Stomach smooth muscle (tissue), 2 donors: ENCODE measurements at regions not wholly inside any gene's neighbourhood (a gene's known extent, or its start where the extent isn't known, plus 50 kb on each side); places are given as distances from the start of the nearest gene placed in this dataset.

Source experiments
- H3K27ac ChIP-seq: one replicate; pipeline ENCODE4 v1.7.0; 2013; ENCODE audit warnings: mild to moderate bottlenecking, low read length, inconsistent platforms
- H3K27me3 ChIP-seq, 2 donors: one replicate each; pipeline ENCODE4 v1.7.0; 2013; ENCODE audit warnings: low read length in 2 of 2; ENCODE audit not compliant: insufficient read depth in 2 of 2, control insufficient read depth in 1 of 2
- H3K36me3 ChIP-seq, 2 donors: one replicate each; pipeline ENCODE4 v1.7.0; 2013; ENCODE audit warnings: low read length in 2 of 2; ENCODE audit not compliant: control insufficient read depth in 2 of 2, insufficient read depth in 2 of 2
- H3K4me1 ChIP-seq: one replicate; pipeline ENCODE4 v1.7.0; 2013; ENCODE audit warnings: low read length; ENCODE audit not compliant: control insufficient read depth, insufficient read depth
- H3K4me3 ChIP-seq, 2 donors: one replicate each; pipeline ENCODE4 v1.7.0; 2013; ENCODE audit warnings: low read length in 2 of 2
- H3K9ac ChIP-seq, 2 donors: one replicate each; pipeline ENCODE4 v1.7.0; 2013; ENCODE audit warnings: low read length in 2 of 2, mild to moderate bottlenecking in 1 of 2
- H3K9me3 ChIP-seq, 2 donors: one replicate each; pipeline ENCODE4 v1.7.0; 2013; ENCODE audit warnings: low read length in 2 of 2; ENCODE audit not compliant: control insufficient read depth in 2 of 2
- donor health status: healthy.
- donor health status: Pancreatic carcinoma.

DNA sequence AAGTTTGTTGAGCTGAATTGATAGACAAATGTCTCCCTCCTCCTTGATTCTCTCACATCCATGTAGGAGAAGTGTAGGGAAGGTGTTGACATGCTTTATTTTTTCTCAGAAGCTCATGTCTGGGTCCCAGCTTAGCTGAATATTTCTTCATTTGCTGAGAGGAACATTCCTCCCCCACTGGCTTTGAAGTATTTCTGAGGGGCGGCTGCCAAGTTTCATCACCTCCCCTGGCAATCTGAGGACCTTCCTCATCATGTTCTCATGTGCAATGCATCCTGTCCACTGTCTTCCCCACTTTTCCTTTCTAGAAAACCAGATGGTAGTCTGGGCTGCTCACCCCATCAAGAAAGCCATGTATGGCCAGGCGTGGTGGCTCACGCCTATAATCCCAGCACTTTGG lies 168.9 kb upstream of the RGMA start:
- no peak overlapping the region for H3K27ac ChIP-seq
- H3K4me3 ChIP-seq: no peak overlapping the region
- H3K9me3 ChIP-seq: no peaks in the 10 kb centered on the region
- H3K9ac ChIP-seq: no peak overlapping the region
- no peaks in the 10 kb centered on the region for H3K27me3 ChIP-seq
- H3K36me3 ChIP-seq: no peaks in the 10 kb centered on the region
- no peaks in the 10 kb centered on the region for H3K4me1 ChIP-seq

GRCh38 chr15:93253681-93254080 lies 164.7 kb upstream of the RGMA start:
- Histone ChIP-seq H3K4me1 (no peaks in the 10 kb centered on the region), H3K9ac (no peak overlapping the region), H3K4me3 (no peak overlapping the region), H3K27ac (no peak overlapping the region), H3K27me3 (no peaks in the 10 kb centered on the region), H3K9me3 (no peaks in the 10 kb centered on the region), H3K36me3 (no peaks in the 10 kb centered on the region)

DNA sequence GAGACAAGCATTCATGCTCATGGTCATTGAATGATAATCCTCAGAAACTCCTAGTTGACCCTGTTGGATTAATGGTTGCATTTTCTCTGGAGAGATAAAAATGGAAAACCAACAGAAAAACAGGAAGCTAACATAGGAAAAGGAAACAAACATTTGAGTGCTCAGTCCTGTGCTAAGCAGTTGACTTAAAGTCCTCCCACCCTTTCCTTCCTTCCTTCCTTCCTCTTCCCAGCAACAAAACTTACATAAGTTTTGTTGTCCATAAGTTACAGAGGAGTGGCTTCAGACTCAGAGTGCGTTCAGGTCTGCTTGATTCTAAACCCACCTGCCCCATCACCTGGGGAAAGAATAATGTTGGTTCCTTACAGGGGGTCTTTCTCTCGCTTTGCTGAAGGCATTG lies 163.8 kb upstream of the RGMA start:
- H3K9ac ChIP-seq: no peak overlapping the region
- H3K4me1 ChIP-seq: no peaks in the 10 kb centered on the region
- no peaks in the 10 kb centered on the region for H3K36me3 ChIP-seq
- no peak overlapping the region for H3K4me3 ChIP-seq
- H3K9me3 ChIP-seq: no peaks in the 10 kb centered on the region
- no peaks in the 10 kb centered on the region for H3K27me3 ChIP-seq
- H3K27ac ChIP-seq: no peak overlapping the region

- Histone ChIP-seq H3K9me3 (no peaks in the 10 kb centered on the region), H3K27ac (no peak overlapping the region), H3K9ac (no peak overlapping the region), H3K4me3 (no peak overlapping the region), H3K27me3 (no peaks in the 10 kb centered on the region), H3K4me1 (peaks cover 4% of the 10 kb centered on the region), H3K36me3 (no peaks in the 10 kb centered on the region)
Observed at GRCh38 chr15:93250950-93251349, 161.9 kb upstream of the RGMA start.

GRCh38 chr15:93250209-93250608 lies 161.2 kb upstream of the RGMA start:
- H3K9ac ChIP-seq: no peak overlapping the region
- H3K27me3 ChIP-seq: no peaks in the 10 kb centered on the region
- no peak overlapping the region for H3K27ac ChIP-seq
- no peaks in the 10 kb centered on the region for H3K9me3 ChIP-seq
- no peak overlapping the region for H3K4me3 ChIP-seq
- peaks cover 6% of the 10 kb centered on the region for H3K4me1 ChIP-seq
- H3K36me3 ChIP-seq: no peaks in the 10 kb centered on the region

DNA sequence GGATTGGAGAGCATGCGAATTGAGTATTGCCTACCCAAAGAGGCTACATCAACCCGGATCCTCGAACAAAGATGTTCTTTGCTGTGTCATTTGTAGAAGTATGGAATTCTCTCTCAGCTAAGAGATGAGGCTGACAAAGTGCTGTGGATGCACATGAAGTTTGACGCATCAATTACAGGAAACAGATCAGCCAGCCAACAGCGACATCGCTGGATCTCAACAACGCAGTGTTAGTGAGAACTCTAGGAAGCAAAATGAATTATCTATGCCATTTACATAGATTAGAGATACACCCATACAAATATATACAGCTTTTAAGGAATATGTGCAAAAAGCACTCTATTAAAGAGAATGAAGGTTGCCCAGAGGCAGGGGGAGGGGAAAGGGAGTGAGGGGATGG lies 160.6 kb upstream of the RGMA start:
- H3K27ac ChIP-seq: no peak overlapping the region
- no peaks in the 10 kb centered on the region for H3K27me3 ChIP-seq

DNA sequence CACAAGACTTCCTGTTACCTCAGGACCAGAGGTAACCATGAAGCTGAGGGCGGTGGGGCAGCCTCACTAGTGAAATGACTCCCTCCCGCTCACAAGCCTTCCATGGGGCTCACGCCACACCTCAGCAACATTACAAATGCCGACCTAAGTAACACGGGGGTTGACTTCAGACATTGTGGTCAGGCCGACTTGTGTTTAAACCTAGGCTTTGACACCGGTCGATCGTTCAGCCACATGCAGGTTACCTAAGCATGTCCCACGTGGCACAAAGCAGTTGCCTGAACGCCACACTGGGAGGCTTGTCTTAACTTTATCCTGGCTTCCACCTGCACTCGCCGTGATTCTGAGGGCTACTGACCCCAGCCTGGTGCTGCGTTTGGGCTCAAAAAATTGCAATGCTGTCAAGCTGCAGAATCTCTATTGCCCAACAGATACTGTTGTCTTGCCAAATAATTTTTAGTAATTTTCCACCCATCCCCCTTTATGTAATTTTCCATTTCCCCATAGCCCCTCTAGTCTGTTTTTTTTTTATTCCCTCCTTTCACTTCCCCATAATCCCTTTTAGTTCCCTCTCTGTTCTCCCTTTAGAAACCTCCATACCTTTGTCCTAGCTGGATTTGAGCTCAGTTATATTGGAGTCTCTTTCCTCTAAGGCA lies 158.6 kb upstream of the RGMA start:
- no peaks in the 10 kb centered on the region for H3K27me3 ChIP-seq
- H3K27ac ChIP-seq: no peak overlapping the region
- H3K4me3 ChIP-seq: no peak overlapping the region
- H3K9ac ChIP-seq: no peak overlapping the region
- H3K4me1 ChIP-seq: peaks cover 6% of the 10 kb centered on the region
- H3K36me3 ChIP-seq: no peaks in the 10 kb centered on the region
- no peaks in the 10 kb centered on the region for H3K9me3 ChIP-seq

More for the DNA sequence above, 160.6 kb upstream of the RGMA start:
- Histone ChIP-seq H3K9ac (no peak overlapping the region), H3K9me3 (no peaks in the 10 kb centered on the region), H3K36me3 (no peaks in the 10 kb centered on the region), H3K4me1 (peaks cover 6% of the 10 kb centered on the region), H3K4me3 (no peak overlapping the region)

GRCh38 chr15:93246266-93247242 lies 157.5 kb upstream of the RGMA start:
- Histone ChIP-seq H3K9me3 (no peaks in the 10 kb centered on the region), H3K27me3 (no peaks in the 10 kb centered on the region), H3K9ac (no peak overlapping the region), H3K4me1 (peaks cover 6% of the 10 kb centered on the region), H3K36me3 (no peaks in the 10 kb centered on the region), H3K27ac (no peak overlapping the region), H3K4me3 (no peak overlapping the region)

GRCh38 chr15:93245661-93246042 lies 156.6 kb upstream of the RGMA start:
- no peak overlapping the region for H3K4me3 ChIP-seq
- peaks cover 6% of the 10 kb centered on the region for H3K4me1 ChIP-seq
- no peak overlapping the region for H3K9ac ChIP-seq
- H3K9me3 ChIP-seq: no peaks in the 10 kb centered on the region
- H3K27ac ChIP-seq: no peak overlapping the region
- H3K36me3 ChIP-seq: no peaks in the 10 kb centered on the region
- H3K27me3 ChIP-seq: no peaks in the 10 kb centered on the region

DNA sequence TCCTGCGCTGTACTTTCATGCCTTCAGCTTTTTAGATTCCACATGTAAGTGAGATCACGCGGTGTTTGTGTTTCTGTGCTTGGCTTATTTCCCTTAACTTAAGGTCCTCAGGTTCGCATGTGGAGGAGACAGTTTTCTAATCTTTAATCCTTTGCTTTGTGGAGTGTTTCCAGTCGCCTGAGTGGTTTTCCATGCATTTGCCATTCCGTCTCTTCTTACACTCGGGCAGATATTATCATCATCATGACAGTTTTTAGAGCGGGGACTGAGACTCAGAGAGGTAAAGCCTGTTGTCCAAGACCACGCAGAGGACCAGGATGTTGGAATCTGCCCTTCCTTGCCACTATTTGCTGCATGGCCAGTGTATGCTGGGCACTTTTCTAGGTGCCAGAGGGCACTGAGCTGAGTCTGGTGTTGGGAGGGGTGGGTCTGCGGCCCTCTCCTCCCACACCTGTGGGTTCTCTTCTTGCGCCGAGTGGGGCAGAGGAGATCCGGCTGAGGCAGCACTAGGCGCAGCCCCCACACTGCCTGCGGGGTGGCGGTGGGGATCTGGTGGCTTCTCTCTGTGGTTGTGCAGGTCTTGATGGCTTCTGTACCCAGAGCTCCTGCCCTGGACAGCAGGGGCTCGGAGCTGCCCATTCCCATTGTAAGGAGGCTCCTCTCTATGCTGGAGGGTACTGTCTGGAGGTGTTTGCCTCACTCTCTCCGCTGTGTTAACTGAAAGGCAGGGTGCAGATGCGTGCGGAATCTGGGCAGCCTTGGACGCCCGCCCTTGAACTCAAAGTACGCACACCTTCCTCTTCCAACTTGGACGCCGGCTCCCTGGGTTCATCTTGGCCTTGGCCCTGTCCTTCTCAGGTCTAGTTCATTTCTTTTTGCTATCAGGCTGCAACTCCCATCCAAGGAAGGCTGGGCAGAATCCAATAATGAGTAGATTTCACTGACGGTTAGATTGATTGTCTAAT lies 156.0 kb upstream of the RGMA start:
- Histone ChIP-seq H3K27ac (no peak overlapping the region), H3K9ac (no peak overlapping the region), H3K4me1 (peaks cover 6% of the 10 kb centered on the region), H3K4me3 (no peak overlapping the region), H3K9me3 (no peaks in the 10 kb centered on the region), H3K27me3 (no peaks in the 10 kb centered on the region), H3K36me3 (no peaks in the 10 kb centered on the region)
